ENCODE measurements at regions not wholly inside any gene's neighbourhood (a gene's known extent, or its start where the extent isn't known, plus 50 kb on each side); places are given as distances from the start of the nearest gene placed in this dataset.

DNA sequence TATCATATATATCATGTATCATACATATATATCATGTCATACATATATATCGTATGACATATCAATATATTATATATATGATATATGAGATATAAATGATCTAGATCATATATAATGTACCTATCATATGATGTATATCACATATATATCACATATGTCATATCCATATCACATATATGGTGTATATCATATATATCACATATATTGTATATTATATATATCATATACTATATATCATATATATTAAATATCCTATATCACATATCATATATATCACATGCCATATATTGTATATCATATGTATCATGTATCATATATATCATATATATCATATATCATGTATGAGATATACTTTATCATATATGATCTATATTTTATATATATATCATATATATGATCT, 355.9 kb upstream of the RBFOX1 start:
- TF ChIP-seq, protein P1, sequence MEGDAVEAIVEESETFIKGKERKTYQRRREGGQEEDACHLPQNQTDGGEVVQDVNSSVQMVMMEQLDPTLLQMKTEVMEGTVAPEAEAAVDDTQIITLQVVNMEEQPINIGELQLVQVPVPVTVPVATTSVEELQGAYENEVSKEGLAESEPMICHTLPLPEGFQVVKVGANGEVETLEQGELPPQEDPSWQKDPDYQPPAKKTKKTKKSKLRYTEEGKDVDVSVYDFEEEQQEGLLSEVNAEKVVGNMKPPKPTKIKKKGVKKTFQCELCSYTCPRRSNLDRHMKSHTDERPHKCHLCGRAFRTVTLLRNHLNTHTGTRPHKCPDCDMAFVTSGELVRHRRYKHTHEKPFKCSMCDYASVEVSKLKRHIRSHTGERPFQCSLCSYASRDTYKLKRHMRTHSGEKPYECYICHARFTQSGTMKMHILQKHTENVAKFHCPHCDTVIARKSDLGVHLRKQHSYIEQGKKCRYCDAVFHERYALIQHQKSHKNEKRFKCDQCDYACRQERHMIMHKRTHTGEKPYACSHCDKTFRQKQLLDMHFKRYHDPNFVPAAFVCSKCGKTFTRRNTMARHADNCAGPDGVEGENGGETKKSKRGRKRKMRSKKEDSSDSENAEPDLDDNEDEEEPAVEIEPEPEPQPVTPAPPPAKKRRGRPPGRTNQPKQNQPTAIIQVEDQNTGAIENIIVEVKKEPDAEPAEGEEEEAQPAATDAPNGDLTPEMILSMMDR (IDR thresholded peaks at IDR 0.05; ENCODE audit: insufficient read depth, low read depth, low read length, missing control alignments): no peak
- no peak for DNase-seq (ENCODE audit: low read depth)
- H3K4me3 ChIP-seq (ENCODE audit: low read length): no peak overlapping the region

DNA sequence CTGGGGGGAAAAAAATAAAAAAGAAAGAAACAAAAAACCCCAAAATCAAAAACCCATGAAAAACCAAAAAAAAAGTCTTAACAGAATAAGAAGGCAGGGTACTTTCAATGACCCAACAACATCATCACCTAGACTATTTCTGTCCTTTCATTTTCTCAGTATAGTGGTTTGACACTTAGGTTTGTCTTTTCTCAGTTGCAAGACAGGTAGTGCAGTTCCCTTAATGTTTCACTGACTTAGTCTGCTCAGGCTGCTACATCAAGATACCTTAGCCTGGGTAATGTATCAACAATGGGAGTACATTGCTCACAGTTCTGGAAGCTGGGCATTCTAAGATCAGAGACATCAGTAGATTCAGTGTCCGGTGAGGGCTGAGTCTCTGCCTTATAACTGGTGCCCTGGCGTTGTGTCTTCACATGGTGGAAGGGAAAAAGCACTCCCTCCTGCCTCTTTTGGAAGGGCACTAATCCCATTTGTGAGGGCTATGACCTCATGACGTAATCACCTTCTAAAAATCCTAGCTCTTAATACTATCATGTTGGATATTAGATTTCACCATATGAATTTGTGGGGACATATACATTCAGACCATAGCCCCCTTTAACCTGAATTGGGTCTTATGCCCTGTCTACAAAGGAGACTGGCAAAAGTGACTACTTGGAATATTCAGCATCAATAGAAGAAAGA, 362.3 kb upstream of the RBFOX1 start:
- DNase-seq (ENCODE audit: low read depth): no peak
- TF ChIP-seq, protein P1 (IDR thresholded peaks at IDR 0.05; ENCODE audit: insufficient read depth, low read depth, low read length, missing control alignments): no peak
- no peak overlapping the region for H3K4me3 ChIP-seq (ENCODE audit: low read length)

DNA sequence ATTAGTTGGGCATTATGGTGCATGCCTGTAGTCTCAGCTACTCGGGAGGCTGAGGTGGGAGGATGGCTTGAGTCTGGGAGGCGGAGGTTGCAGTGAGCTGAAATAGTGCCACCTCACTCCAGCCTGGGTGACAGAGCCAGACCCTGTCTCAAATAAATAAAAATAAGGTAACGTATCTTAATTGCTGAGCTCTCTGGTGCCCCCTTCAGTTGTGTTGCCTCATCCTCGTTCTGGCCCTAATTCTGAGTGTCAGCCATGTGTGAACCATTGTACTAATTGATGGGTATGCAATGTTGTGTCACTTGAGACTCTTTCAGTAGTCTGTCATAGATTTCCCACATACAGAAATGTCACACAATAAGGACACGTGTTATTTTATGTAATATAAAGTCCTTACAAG, 363.1 kb upstream of the RBFOX1 start:
- TF ChIP-seq, protein P1 (IDR thresholded peaks at IDR 0.05; ENCODE audit: insufficient read depth, low read depth, low read length, missing control alignments): no peak
- DNase-seq (ENCODE audit: low read depth): no peak
- H3K4me3 ChIP-seq (ENCODE audit: low read length): no peak overlapping the region

DNA sequence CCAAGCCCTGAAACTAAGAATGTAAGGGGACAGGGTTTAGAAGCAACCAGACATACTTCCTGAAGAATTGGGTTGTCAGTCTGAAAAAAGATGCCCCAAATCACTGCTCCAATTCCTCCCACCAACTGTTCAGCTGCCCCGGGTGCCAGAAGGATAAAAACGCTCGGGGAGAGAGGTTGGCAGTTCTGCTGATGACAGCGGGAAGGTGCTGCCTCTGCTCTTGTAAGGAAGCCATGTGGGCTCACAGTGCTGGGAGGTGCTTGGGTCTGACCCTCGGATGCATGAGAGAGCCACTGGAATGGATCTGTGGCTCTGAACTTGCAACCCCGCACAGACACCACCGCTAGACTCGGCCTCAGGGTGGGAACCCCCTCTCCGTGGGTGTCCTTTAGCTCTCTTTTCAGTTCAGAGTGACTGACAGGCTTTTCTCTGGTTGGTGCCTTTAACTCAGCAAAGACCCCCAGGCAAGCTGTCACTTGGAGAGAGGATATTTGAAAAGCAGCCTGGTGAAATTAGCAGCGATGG, 364.8 kb upstream of the RBFOX1 start:
- TF ChIP-seq, protein P1 (IDR thresholded peaks at IDR 0.05; ENCODE audit: insufficient read depth, low read depth, low read length, missing control alignments): no peak
- H3K4me3 ChIP-seq (ENCODE audit: low read length): no peak overlapping the region

DNA sequence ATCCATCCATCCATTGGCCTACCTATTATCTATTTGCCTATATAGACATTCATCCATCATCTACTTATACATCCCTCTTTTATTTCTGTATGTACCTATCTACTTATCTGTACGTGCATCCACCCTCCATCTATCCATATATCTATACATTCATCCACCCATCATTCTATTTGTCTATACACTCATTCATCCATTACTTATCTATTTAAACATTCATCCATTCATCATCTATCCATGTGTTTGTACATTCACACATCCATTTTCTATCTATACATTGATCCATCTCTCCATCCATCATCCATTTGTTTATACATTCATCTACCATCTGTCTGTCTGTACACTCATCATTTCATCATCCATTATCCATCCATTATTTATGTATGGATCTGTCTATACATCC, 365.7 kb upstream of the RBFOX1 start:
- no peak overlapping the region for H3K4me3 ChIP-seq (ENCODE audit: low read length)
- TF ChIP-seq, protein P1 (IDR thresholded peaks at IDR 0.05; ENCODE audit: insufficient read depth, low read depth, low read length, missing control alignments): no peak
- no peak for DNase-seq (ENCODE audit: low read depth)

More for the DNA sequence above, 364.8 kb upstream of the RBFOX1 start:
- DNase-seq (ENCODE audit: low read depth): no peak

GRCh38 chr16:6964679-6965078, 368.0 kb upstream of the RBFOX1 start:
- no peak for DNase-seq (ENCODE audit: low read depth)
- TF ChIP-seq, protein P1 (IDR thresholded peaks at IDR 0.05; ENCODE audit: insufficient read depth, low read depth, low read length, missing control alignments): no peak
- no peak overlapping the region for H3K4me3 ChIP-seq (ENCODE audit: low read length)

DNA sequence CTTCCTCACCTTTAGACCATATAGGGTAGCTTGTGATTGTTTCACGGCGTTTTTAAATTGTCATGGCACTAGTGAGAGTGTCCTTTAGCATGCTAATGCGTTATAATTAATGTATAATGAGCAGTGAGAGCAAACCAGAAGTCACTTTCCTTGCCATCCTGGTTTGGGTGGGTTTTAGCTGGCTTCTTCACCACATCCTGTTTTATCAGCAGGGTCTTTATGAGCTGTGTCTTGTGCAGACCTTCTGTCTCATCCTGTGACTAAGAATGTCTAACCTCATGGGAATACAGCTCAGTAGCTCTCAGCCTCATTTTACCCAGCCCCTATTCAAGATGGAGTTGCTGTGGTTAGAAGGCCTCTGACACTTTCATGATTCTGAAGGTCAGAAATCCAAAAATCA, 370.9 kb upstream of the RBFOX1 start:
- H3K4me3 ChIP-seq (ENCODE audit: low read length): no peak overlapping the region
- DNase-seq (ENCODE audit: low read depth): no peak
- TF ChIP-seq, protein P1 (IDR thresholded peaks at IDR 0.05; ENCODE audit: insufficient read depth, low read depth, low read length, missing control alignments): no peak

All from epithelial cell of esophagus (primary cell).